DOHH2 (cell line): ENCODE measurements at regions not wholly inside any gene's neighbourhood (a gene's known extent, or its start where the extent isn't known, plus 50 kb on each side); places are given as distances from the start of the nearest gene placed in this dataset.

Experiments
- CTCF ChIP-seq: fragments of 200-600 bp; sonication (generic); IDR thresholded peaks from one replicate; pipeline ENCODE4 v1.5.1; 2014; ENCODE audit warnings: antibody characterized with exemption, mild to moderate bottlenecking, low read depth, low read length; ENCODE audit not compliant: poor library complexity, severe bottlenecking
- EZH2phosphoT487 ChIP-seq: fragments of 200-600 bp; sonication (generic); IDR thresholded peaks from 2 replicates; pipeline ENCODE4 v1.6.1; 2017; ENCODE audit warnings: borderline replicate concordance, mild to moderate bottlenecking, antibody characterized with exemption, low read length, moderate library complexity, mixed read lengths

DNA sequence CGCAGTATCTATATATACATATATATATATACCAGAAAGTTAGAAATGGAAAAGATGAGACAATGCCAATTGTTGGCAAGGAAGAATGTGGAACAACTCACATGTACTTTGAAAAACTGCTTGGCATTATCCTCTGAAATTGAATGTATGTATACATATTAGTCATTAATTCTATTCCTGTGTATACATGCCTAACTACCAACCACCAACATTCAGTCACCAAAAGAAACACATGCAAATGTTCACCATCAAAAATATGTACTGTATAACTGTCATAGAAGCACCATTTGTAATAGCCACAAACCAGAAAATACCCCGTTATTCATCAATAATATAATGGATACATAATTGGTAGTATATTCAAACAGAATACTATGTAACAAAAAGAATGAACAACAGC, 330.2 kb upstream of the GRAMD2B start:
- TF ChIP-seq CTCF = no peak
- no peak for TF ChIP-seq EZH2phosphoT487
